H1 (cell line): ENCODE measurements at regions not wholly inside any gene's neighbourhood (a gene's known extent, or its start where the extent isn't known, plus 50 kb on each side); places are given as distances from the start of the nearest gene placed in this dataset.

ENCODE experiments used
- CTCF ChIA-PET: fragments of 300-600 bp; sonication (Branson Sonifier 250); formaldehyde crosslinking; loops from one replicate; lab custom pipeline; 2021; ENCODE audit not compliant: partially characterized antibody; lab: Charles Lee
- POLR2A ChIA-PET: fragments of 300-600 bp; sonication (Branson Sonifier 250); formaldehyde crosslinking; loops from one replicate; lab custom pipeline; 2021; ENCODE audit warnings: inconsistent platforms; ENCODE audit not compliant: partially characterized antibody; lab: Charles Lee
- DNase-seq, 2 experiments: peaks; one replicate each; pipeline versions ENCODE4 v3.0.0 to v3.0.0-alpha.2; 2010 to 2022; ENCODE audit warnings: low spot score in 2 of 2, low read depth in 1 of 2, mixed read lengths in 1 of 2
- FAIRE-seq: peaks from 2 replicates; lab custom pipeline; 2011; peaks lifted over from hg19 to GRCh38; lab: Jason Lieb, UNC
- H2AFZ ChIP-seq: 2 replicates; pipeline ENCODE4 v1.8.1; 2012; ENCODE audit warnings: low read length, inconsistent platforms
- H2AK5ac ChIP-seq: 2 replicates; pipeline ENCODE4 v1.6.1; 2013; ENCODE audit warnings: low read depth, low read length
- H2BK120ac ChIP-seq: replicated peaks from 2 replicates; pipeline ENCODE3; 2013; ENCODE audit warnings: low read depth, low read length, inconsistent platforms
- H2BK12ac ChIP-seq: 2 replicates; pipeline ENCODE4 v1.6.1; 2013; ENCODE audit warnings: low read depth, low read length
- H2BK15ac ChIP-seq: 2 replicates; pipeline ENCODE4 v1.6.1; 2013; ENCODE audit warnings: low read length
- H2BK20ac ChIP-seq: 2 replicates; pipeline ENCODE4 v1.6.1; 2013; ENCODE audit warnings: low read length
- H2BK5ac ChIP-seq: 2 replicates; pipeline ENCODE4 v1.6.1; 2013; ENCODE audit warnings: low read depth, low read length
- H3K14ac ChIP-seq: 2 replicates; pipeline ENCODE4 v1.6.1; 2013; ENCODE audit warnings: inconsistent platforms; ENCODE audit not compliant: insufficient read length
- H3K18ac ChIP-seq: 2 replicates; pipeline ENCODE4 v1.6.1; 2013; ENCODE audit warnings: low read length; ENCODE audit errors: extremely low read depth
- H3K23ac ChIP-seq: 2 replicates; pipeline ENCODE4 v1.6.1; 2013; ENCODE audit warnings: inconsistent platforms; ENCODE audit not compliant: insufficient read length
- H3K23me2 ChIP-seq: 2 replicates; pipeline ENCODE4 v1.6.1; 2013; ENCODE audit warnings: low read depth, low read length
- H3K27ac ChIP-seq: 2 replicates; pipeline ENCODE4 v1.6.1; 2011; ENCODE audit warnings: low read depth, low read length, inconsistent platforms
- H3K27me3 ChIP-seq, 4 experiments: replicated peaks in 1 of 4; 1 replicate in 1 of 4; 2 replicates in 3 of 4; pipeline versions ENCODE4 v1.6.1 to v1.8.1; 2011 to 2013; ENCODE audit warnings: low read length in 3 of 4, mild to moderate bottlenecking in 3 of 4, inconsistent platforms in 2 of 4, mixed read lengths in 2 of 4, moderate library complexity in 1 of 4; ENCODE audit not compliant: control insufficient read depth in 3 of 4, insufficient read depth in 3 of 4; ENCODE audit errors: extremely low read depth in 1 of 4
- H3K36me3 ChIP-seq, 4 experiments: 2 replicates each; pipeline versions ENCODE4 v1.6.1 to v1.8.1; 2011 to 2013; ENCODE audit warnings: mild to moderate bottlenecking in 4 of 4, low read length in 3 of 4, moderate library complexity in 2 of 4, control low read depth in 1 of 4, inconsistent platforms in 1 of 4; ENCODE audit not compliant: insufficient read depth in 4 of 4, control insufficient read depth in 2 of 4
- H3K4ac ChIP-seq: replicated peaks from 2 replicates; pipeline ENCODE3; 2013; ENCODE audit warnings: low read length, low read depth, mixed read lengths, inconsistent platforms; ENCODE audit not compliant: insufficient read length
- H3K4me1 ChIP-seq, 4 experiments: replicated peaks in 1 of 4; 1 replicate in 1 of 4; 2 replicates in 3 of 4; pipeline versions ENCODE4 v1.6.1 to v1.8.1; 2011 to 2013; ENCODE audit warnings: low read length in 3 of 4, inconsistent platforms in 2 of 4, mixed read lengths in 1 of 4; ENCODE audit not compliant: insufficient read depth in 4 of 4, control insufficient read depth in 3 of 4
- H3K4me2 ChIP-seq, 2 experiments: 2 replicates each; pipeline versions ENCODE4 v1.6.1 to v1.8.1; 2011 to 2013; ENCODE audit warnings: low read depth in 2 of 2, low read length in 2 of 2, control low read depth in 1 of 2, inconsistent platforms in 1 of 2, mild to moderate bottlenecking in 1 of 2; ENCODE audit not compliant: insufficient read depth in 1 of 2
- H3K4me3 ChIP-seq, 4 experiments: fragments of 200-600, 300-600 bp in 1 of 4; sonication (generic), shearing (Covaris generic), sonication (Bioruptor Twin) in 1 of 4; 2 replicates each; pipeline versions ENCODE4 v1.5.1 to v1.8.1; 2011 to 2016; ENCODE audit warnings: low read length in 4 of 4, low read depth in 3 of 4, control low read depth in 2 of 4, inconsistent platforms in 2 of 4, mild to moderate bottlenecking in 2 of 4, mixed read lengths in 1 of 4, moderate library complexity in 1 of 4; ENCODE audit not compliant: insufficient read depth in 2 of 4; ENCODE audit errors: extremely low read depth in 1 of 4
- H3K56ac ChIP-seq: replicated peaks from 2 replicates; pipeline ENCODE3; 2013; ENCODE audit warnings: low read depth, mild to moderate bottlenecking, mixed read lengths, low read length, inconsistent platforms; ENCODE audit not compliant: insufficient read length
- H3K79me1 ChIP-seq: 2 replicates; pipeline ENCODE4 v1.6.1; 2013; ENCODE audit warnings: low read depth, low read length, control low read depth
- H3K79me2 ChIP-seq, 2 experiments: 2 replicates each; pipeline versions ENCODE4 v1.6.1 to v1.8.1; 2012 to 2013; ENCODE audit warnings: low read length in 2 of 2, mild to moderate bottlenecking in 2 of 2, inconsistent platforms in 1 of 2; ENCODE audit not compliant: insufficient read depth in 2 of 2, control insufficient read depth in 1 of 2
- H3K9ac ChIP-seq, 4 experiments: replicated peaks in 1 of 4; 1 replicate in 1 of 4; 2 replicates in 3 of 4; pipeline versions ENCODE4 v1.6.1 to v1.8.1; 2011 to 2013; ENCODE audit warnings: low read depth in 3 of 4, low read length in 3 of 4, control low read depth in 2 of 4, mild to moderate bottlenecking in 2 of 4, moderate library complexity in 2 of 4, inconsistent platforms in 1 of 4; ENCODE audit errors: extremely low read depth in 1 of 4
- H3K9me3 ChIP-seq, 2 experiments: 2 replicates each; pipeline versions ENCODE4 v1.6.1 to v1.8.1; 2012 to 2013; ENCODE audit warnings: mild to moderate bottlenecking in 2 of 2, moderate library complexity in 2 of 2, control low read depth in 1 of 2, inconsistent platforms in 1 of 2, low read depth in 1 of 2, low read length in 1 of 2, mixed read lengths in 1 of 2; ENCODE audit not compliant: insufficient read depth in 2 of 2
- H4K20me1 ChIP-seq, 2 experiments: replicated peaks in 1 of 2; 2 replicates each; pipeline versions ENCODE3 to v1.8.1; 2011 to 2013; ENCODE audit warnings: inconsistent platforms in 2 of 2, low read length in 2 of 2, mild to moderate bottlenecking in 1 of 2; ENCODE audit not compliant: insufficient read depth in 2 of 2, control insufficient read depth in 1 of 2
- H4K5ac ChIP-seq: 2 replicates; pipeline ENCODE4 v1.6.1; 2013; ENCODE audit warnings: low read length, low read depth, mixed read lengths, inconsistent platforms; ENCODE audit not compliant: insufficient read length
- H4K8ac ChIP-seq: 2 replicates; pipeline ENCODE4 v1.8.0; 2013; ENCODE audit warnings: mild to moderate bottlenecking, moderate library complexity, low read length, inconsistent platforms; ENCODE audit not compliant: insufficient read depth; ENCODE audit errors: extremely low read depth
- H4K91ac ChIP-seq: replicated peaks from 2 replicates; pipeline ENCODE3; 2013; ENCODE audit warnings: low read length, mixed read lengths, inconsistent platforms; ENCODE audit not compliant: insufficient read length
- BACH1 ChIP-seq: IDR thresholded peaks from 2 replicates; pipeline ENCODE4 v1.6.1; 2012; ENCODE audit warnings: low read length, improper control_type of control experiment
- CBX8 ChIP-seq: fragments of 300-800, 300-1000 bp; sonication (generic); IDR thresholded peaks from 2 replicates; pipeline ENCODE4 v1.7.1; 2016; ENCODE audit warnings: low read depth, low read length, borderline replicate concordance
- SIX5 ChIP-seq: IDR thresholded peaks from 2 replicates; pipeline ENCODE4 v1.6.1; 2011; ENCODE audit warnings: mild to moderate bottlenecking, low read depth, low read length
- WGBS, 2 experiments: shearing (Covaris generic) in 1 of 2; methylation state at CpG; one replicate each; pipeline versions ENCODE4 v1.1.6 to v1.1.7; 2013 to 2015; ENCODE audit warnings: low lambda C conversion rate in 2 of 2, mixed read lengths in 2 of 2, inconsistent platforms in 1 of 2, low coverage in 1 of 2, missing lambda C conversion rate in 1 of 2; ENCODE audit not compliant: insufficient replicate concordance in 2 of 2, insufficient coverage in 1 of 2, insufficient read length in 1 of 2; ENCODE audit errors: extremely low coverage in 1 of 2, missing lambda C conversion rate in 1 of 2; 5-methylcytosine and 5-hydroxymethylcytosine counted together

DNA sequence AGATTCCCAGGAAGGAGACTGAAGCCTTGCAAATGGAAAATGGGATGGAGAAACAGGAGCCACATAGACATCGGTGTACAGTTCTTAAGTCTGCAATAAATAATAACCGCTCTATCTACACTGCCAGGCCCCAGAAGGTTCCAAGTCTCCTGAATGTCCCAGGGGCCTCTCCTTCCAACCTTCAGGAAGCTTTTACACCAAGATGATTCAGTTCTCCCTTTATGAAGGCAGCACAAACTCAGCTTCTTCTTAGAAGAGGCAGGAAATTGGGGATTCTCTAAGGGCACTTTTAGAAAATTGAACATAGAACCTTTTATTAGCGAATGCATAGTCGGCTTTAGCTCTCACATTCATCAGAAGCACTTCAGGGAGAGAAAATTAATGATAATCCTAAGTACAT is 130.8 kb upstream of the LYZL1 start:
- CTCF ChIA-PET, result interaction anchor here (0.9 to 5.7 kb wide), 11 partner anchors 9 to 234 kb away, joined by 3 to 38 read pairs (median 4); no protein-coding TSS in a partner anchor
- no peak for FAIRE-seq

More for the DNA sequence above, 130.8 kb upstream of the LYZL1 start:
- H3K9ac ChIP-seq, result no peak overlapping the region
- H3K9me3 ChIP-seq, result no peaks in the 10 kb centered on the region
- no peaks in the 10 kb centered on the region for H4K20me1 ChIP-seq
- H4K8ac ChIP-seq, result no peak overlapping the region
- no peak for DNase-seq
- H2BK12ac ChIP-seq, result peak overlapping the region; percentile 96; the same call in 1 of the 2 replicates
- no peaks in the 10 kb centered on the region for H3K23me2 ChIP-seq
- H3K4me3 ChIP-seq, result no peak overlapping the region
- no peak overlapping the region for H4K5ac ChIP-seq
- H2BK5ac ChIP-seq, result peak overlapping the region; percentile 99; the same call in 1 of the 2 replicates
- H2BK120ac ChIP-seq, result peak overlapping the region; percentile 47
- H2BK15ac ChIP-seq, result no peak overlapping the region
- peak overlapping the region; percentile 73; the same call in 1 of the 2 replicates for H3K18ac ChIP-seq
- no peaks in the 10 kb centered on the region for H3K36me3 ChIP-seq
- no peak overlapping the region for H3K56ac ChIP-seq
- 83% methylated on average over 4 of the region's 4 CpGs; no CpG with 5 or more reads in 1 of the 2 experiments for WGBS, 2 experiments
- H2AK5ac ChIP-seq, result 0 out of 2 replicates have a peak overlapping the region, but pooled peaks have one; percentile 87
- POLR2A ChIA-PET, result interaction anchor here (0.9 to 4.2 kb wide), 5 partner anchors 8 to 107 kb away, joined by 3 to 20 read pairs (median 3); no protein-coding TSS in a partner anchor
- peak overlapping the region; percentile 99; the same call in 1 of the 2 replicates for H2BK20ac ChIP-seq
- peak overlapping the region; percentile 29 for H4K91ac ChIP-seq
- H3K14ac ChIP-seq, result no peak overlapping the region
- no peak for TF ChIP-seq CBX8
- TF ChIP-seq SIX5, result no peak
- TF ChIP-seq BACH1, result no peak
- H3K27me3 ChIP-seq, result peaks cover 0 to 1% (median 0%) of the 10 kb centered on the region in 4 experiments; a peak in 1 of 7 replicates
- no peak overlapping the region for H3K4ac ChIP-seq
- H3K79me1 ChIP-seq, result no peaks in the 10 kb centered on the region
- H3K27ac ChIP-seq, result no peak overlapping the region
- no peak overlapping the region for H3K23ac ChIP-seq
- no peaks in the 10 kb centered on the region for H3K79me2 ChIP-seq
- peaks cover 4 to 15% (median 11%) of the 10 kb centered on the region in 4 experiments; a peak in 5 of 7 replicates for H3K4me1 ChIP-seq
- H2AFZ ChIP-seq, result no peak overlapping the region
- H3K4me2 ChIP-seq, result no peak overlapping the region
